ENCODE measurements at regions not wholly inside any gene's neighbourhood (a gene's known extent, or its start where the extent isn't known, plus 50 kb on each side); places are given as distances from the start of the nearest gene placed in this dataset.

DNA sequence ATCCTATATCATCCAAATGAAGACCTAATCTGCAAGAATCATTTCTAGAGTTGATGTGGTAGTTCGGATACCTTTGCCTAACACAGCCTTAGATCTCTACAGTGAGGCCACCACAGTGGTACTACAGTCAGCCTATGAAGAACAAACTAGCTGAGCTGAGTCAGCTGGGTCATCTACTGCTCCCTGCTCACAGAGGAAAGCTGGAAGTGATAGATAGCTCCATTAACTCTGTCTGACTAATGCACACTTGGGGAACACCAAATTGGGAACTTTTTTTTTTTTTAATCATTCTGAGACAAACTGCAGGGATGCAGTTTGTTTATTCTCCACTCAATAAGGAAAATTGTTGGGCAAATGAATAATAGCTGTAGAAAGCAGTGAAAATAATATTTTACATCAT lies 1160.6 kb downstream of the PCDH9 start:
- intact Hi-C loops (cut with DNase I; ENCODE audit: low total_unique reads) (no loop called here), in situ Hi-C loops (cut with MboI; ENCODE audit: low sequenced_read_pairs in 4 of 4) (no loop called here)
- no peaks in the 10 kb centered on the region for H3K9me3 ChIP-seq
- H3K27ac ChIP-seq = no peak overlapping the region
- H3K27me3 ChIP-seq = no peaks in the 10 kb centered on the region
- TF ChIP-seq, protein P1, sequence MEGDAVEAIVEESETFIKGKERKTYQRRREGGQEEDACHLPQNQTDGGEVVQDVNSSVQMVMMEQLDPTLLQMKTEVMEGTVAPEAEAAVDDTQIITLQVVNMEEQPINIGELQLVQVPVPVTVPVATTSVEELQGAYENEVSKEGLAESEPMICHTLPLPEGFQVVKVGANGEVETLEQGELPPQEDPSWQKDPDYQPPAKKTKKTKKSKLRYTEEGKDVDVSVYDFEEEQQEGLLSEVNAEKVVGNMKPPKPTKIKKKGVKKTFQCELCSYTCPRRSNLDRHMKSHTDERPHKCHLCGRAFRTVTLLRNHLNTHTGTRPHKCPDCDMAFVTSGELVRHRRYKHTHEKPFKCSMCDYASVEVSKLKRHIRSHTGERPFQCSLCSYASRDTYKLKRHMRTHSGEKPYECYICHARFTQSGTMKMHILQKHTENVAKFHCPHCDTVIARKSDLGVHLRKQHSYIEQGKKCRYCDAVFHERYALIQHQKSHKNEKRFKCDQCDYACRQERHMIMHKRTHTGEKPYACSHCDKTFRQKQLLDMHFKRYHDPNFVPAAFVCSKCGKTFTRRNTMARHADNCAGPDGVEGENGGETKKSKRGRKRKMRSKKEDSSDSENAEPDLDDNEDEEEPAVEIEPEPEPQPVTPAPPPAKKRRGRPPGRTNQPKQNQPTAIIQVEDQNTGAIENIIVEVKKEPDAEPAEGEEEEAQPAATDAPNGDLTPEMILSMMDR (IDR thresholded peaks at IDR 0.05 in 4 of 5, conservative IDR thresholded peaks at IDR 0.05 in 1 of 5) = no peak
- no peak for TF ChIP-seq POLR2A (IDR thresholded peaks at IDR 0.05)
- no peaks in the 10 kb centered on the region for H3K4me1 ChIP-seq
- H3K4me3 ChIP-seq = no peak overlapping the region
- no peak for ATAC-seq
- H3K36me3 ChIP-seq = no peaks in the 10 kb centered on the region
- no peak for DNase-seq

DNA sequence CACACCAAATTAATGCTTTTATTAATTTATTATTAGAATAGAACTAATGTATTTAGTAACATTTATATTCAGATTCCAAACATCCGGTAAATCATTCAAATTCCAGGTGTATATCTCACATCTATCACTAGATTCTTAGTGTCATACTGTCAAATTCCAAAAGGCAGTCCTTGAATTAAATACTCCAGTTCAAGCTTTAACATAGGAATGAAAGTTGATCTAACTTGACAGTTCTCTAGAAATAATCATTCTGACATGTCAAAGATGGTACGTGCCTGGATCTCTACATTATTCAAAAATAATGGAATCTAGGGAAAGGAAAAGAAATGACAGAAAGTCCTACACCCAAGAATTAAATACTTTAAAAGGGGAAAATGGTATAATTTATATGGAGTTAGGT lies 1161.5 kb downstream of the PCDH9 start:
- intact Hi-C loops (cut with DNase I; ENCODE audit: low total_unique reads) (no loop called here), in situ Hi-C loops (cut with MboI; ENCODE audit: low sequenced_read_pairs in 4 of 4) (no loop called here)
- H3K27me3 ChIP-seq = no peaks in the 10 kb centered on the region
- H3K9me3 ChIP-seq = no peaks in the 10 kb centered on the region
- no peaks in the 10 kb centered on the region for H3K4me1 ChIP-seq
- TF ChIP-seq POLR2A (IDR thresholded peaks at IDR 0.05) = no peak
- TF ChIP-seq, protein P1 (IDR thresholded peaks at IDR 0.05 in 4 of 5, conservative IDR thresholded peaks at IDR 0.05 in 1 of 5) = no peak
- DNase-seq = no peak
- ATAC-seq = no peak
- no peak overlapping the region for H3K27ac ChIP-seq
- H3K4me3 ChIP-seq = no peak overlapping the region
- H3K36me3 ChIP-seq = no peaks in the 10 kb centered on the region

DNA sequence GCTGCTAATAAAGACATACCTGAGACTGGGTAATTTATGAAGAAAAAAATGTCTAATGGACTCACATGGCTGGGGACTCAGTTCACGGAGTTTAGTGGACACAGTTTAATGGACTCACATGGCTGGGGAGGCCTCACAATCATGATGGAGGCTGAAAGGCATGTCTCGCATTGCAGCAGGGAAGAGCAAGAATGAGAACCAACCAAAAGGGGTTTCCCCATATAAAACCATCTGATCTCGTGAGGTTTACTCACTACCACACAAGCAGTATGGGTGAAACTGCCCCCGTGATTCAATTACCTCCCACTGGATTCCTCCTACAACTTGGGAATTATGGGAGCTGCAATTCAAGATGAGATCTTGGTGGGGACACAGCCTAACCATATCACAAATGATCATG lies 1181.2 kb downstream of the PCDH9 start:
- Histone ChIP-seq H3K4me3 (no peak overlapping the region), H3K27me3 (no peaks in the 10 kb centered on the region), H3K27ac (no peak overlapping the region), H3K9me3 (no peaks in the 10 kb centered on the region), H3K4me1 (no peaks in the 10 kb centered on the region), H3K36me3 (no peaks in the 10 kb centered on the region)
- DNase-seq (no peak), ATAC-seq (no peak)
- TF ChIP-seq, protein P1 (IDR thresholded peaks at IDR 0.05 in 4 of 5, conservative IDR thresholded peaks at IDR 0.05 in 1 of 5) = no peak
- TF ChIP-seq POLR2A (IDR thresholded peaks at IDR 0.05) = no peak
- in situ Hi-C loops (cut with MboI; ENCODE audit: low sequenced_read_pairs in 4 of 4) (no loop called here), intact Hi-C loops (cut with DNase I; ENCODE audit: low total_unique reads) (no loop called here)

DNA sequence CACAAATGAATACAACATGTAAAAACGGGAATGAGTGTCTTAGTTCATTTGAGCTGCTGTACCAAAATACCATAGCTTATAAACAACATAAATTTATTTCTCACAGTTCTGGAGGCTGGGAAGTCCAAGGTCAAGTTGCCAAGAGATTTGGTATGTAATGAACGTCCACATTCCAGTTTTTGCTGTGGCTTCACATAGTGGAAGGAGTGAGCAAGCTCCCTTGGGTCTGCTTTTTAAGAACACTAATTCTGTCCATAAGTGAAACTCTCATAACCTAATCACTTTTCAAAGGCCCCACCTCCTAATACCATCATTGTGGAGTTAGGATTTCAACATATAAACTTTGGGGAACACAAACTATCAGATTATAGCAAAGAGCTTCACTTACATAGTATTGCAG lies 1189.6 kb downstream of the PCDH9 start:
- in situ Hi-C loops (cut with MboI; ENCODE audit: low sequenced_read_pairs in 4 of 4) = no loop called here
- H3K36me3 ChIP-seq = no peaks in the 10 kb centered on the region
- no peaks in the 10 kb centered on the region for H3K27me3 ChIP-seq
- intact Hi-C loops (cut with DNase I; ENCODE audit: low total_unique reads) = no loop called here
- H3K9me3 ChIP-seq = no peaks in the 10 kb centered on the region
- DNase-seq (no peak), ATAC-seq (no peak)
- TF ChIP-seq, protein P1 (IDR thresholded peaks at IDR 0.05 in 4 of 5, conservative IDR thresholded peaks at IDR 0.05 in 1 of 5) = no peak
- no peak for TF ChIP-seq POLR2A (IDR thresholded peaks at IDR 0.05)
- no peaks in the 10 kb centered on the region for H3K4me1 ChIP-seq
- no peak overlapping the region for H3K27ac ChIP-seq
- no peak overlapping the region for H3K4me3 ChIP-seq

DNA sequence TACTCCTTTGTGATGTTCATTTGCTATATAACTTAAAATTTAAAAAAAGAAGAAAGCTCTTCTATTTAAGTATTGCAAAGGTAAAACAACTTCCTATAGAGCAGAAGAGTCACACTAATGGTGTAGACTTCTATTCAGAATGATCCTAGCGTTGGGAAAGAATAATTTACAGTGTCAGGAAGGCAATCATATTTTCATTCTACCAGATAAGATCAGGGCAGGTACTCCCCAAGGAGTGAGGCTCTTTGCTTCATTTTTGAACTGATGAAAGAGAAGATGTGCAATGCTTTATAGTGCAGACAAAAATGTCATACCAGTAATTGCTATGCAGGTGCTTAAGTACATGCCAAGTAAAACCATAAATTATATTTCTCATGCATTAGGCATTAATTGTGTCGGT lies 1193.0 kb downstream of the PCDH9 start:
- intact Hi-C loops (cut with DNase I; ENCODE audit: low total_unique reads) (no loop called here), in situ Hi-C loops (cut with MboI; ENCODE audit: low sequenced_read_pairs in 4 of 4) (no loop called here)
- Histone ChIP-seq H3K36me3 (no peaks in the 10 kb centered on the region), H3K4me3 (no peak overlapping the region), H3K27ac (no peak overlapping the region), H3K9me3 (no peaks in the 10 kb centered on the region), H3K27me3 (no peaks in the 10 kb centered on the region), H3K4me1 (no peaks in the 10 kb centered on the region)
- no peak for TF ChIP-seq POLR2A (IDR thresholded peaks at IDR 0.05)
- TF ChIP-seq, protein P1 (IDR thresholded peaks at IDR 0.05 in 4 of 5, conservative IDR thresholded peaks at IDR 0.05 in 1 of 5) = no peak
- DNase-seq (no peak), ATAC-seq (no peak)

Measured in gastrocnemius medialis (tissue), 4 donors.